HG03571 (cell line): ENCODE measurements at regions not wholly inside any gene's neighbourhood (a gene's known extent, or its start where the extent isn't known, plus 50 kb on each side); places are given as distances from the start of the nearest gene placed in this dataset.
"Not testable (repeated sequence)": the region's sequence is repeated elsewhere in the genome, so short reads cannot be mapped to it uniquely, and the experiment has no call there.

ENCODE experiments used
- ATAC-seq: cut with Tn5 transposase; IDR thresholded peaks from one replicate; pipeline ENCODE4 v1.9.1; 2021; ENCODE audit not compliant: unreplicated experiment

- no peak for ATAC-seq
Measured at GRCh38 chr21:22138297-22139016, 1140.2 kb downstream of the NCAM2 start.

GRCh38 chr21:22145545-22145944, 1147.3 kb downstream of the NCAM2 start:
- ATAC-seq, result no peak

- ATAC-seq, result no peak
Measured at GRCh38 chr21:22154579-22155274, 1156.5 kb downstream of the NCAM2 start.

- no peak for ATAC-seq
Measured at GRCh38 chr21:22164912-22165311, 1166.7 kb downstream of the NCAM2 start.

- ATAC-seq, result no peak
Measured at GRCh38 chr21:22174746-22175145, 1176.5 kb downstream of the NCAM2 start.

- no peak for ATAC-seq
Measured at GRCh38 chr21:22189278-22189677, 1191.1 kb downstream of the NCAM2 start.

- ATAC-seq, result no peak
Measured at GRCh38 chr21:22191581-22191980, 1193.4 kb downstream of the NCAM2 start.

GRCh38 chr21:22192766-22193165, 1194.6 kb downstream of the NCAM2 start:
- no peak for ATAC-seq

GRCh38 chr21:22194986-22195385, 1196.8 kb downstream of the NCAM2 start:
- not testable (repeated sequence) for ATAC-seq

GRCh38 chr21:22200378-22201092, 1202.3 kb downstream of the NCAM2 start:
- no peak for ATAC-seq

GRCh38 chr21:22201126-22201525, 1202.9 kb downstream of the NCAM2 start:
- ATAC-seq, result no peak

GRCh38 chr21:22201669-22202068, 1203.5 kb downstream of the NCAM2 start:
- ATAC-seq, result no peak

GRCh38 chr21:22209304-22209700, 1211.1 kb downstream of the NCAM2 start:
- no peak for ATAC-seq

GRCh38 chr21:22211943-22212342, 1213.7 kb downstream of the NCAM2 start:
- ATAC-seq, result no peak

GRCh38 chr21:22223385-22223784, 1225.2 kb downstream of the NCAM2 start:
- ATAC-seq, result peak; percentile 91

- ATAC-seq, result peak; percentile 83
Measured at GRCh38 chr21:22224261-22224660, 1226.1 kb downstream of the NCAM2 start.

GRCh38 chr21:22225299-22225698, 1227.1 kb downstream of the NCAM2 start:
- ATAC-seq, result no peak

- ATAC-seq, result no peak
Measured at GRCh38 chr21:22231013-22231412, 1232.8 kb downstream of the NCAM2 start.

GRCh38 chr21:22235866-22236590, 1237.8 kb downstream of the NCAM2 start:
- ATAC-seq, result no peak

- ATAC-seq, result no peak
Measured at GRCh38 chr21:22244516-22244915, 1246.3 kb downstream of the NCAM2 start.

- no peak for ATAC-seq
Measured at GRCh38 chr21:22250355-22250754, 1252.1 kb downstream of the NCAM2 start.
